GM19043 (cell line): ENCODE measurements at regions not wholly inside any gene's neighbourhood (a gene's known extent, or its start where the extent isn't known, plus 50 kb on each side); places are given as distances from the start of the nearest gene placed in this dataset.
"Not testable (repeated sequence)": the region's sequence is repeated elsewhere in the genome, so short reads cannot be mapped to it uniquely, and the experiment has no call there.

Experiments used
- ATAC-seq: cut with Tn5 transposase; IDR thresholded peaks from one replicate; pipeline ENCODE4 v1.9.1; 2021; ENCODE audit warnings: low read depth; ENCODE audit not compliant: unreplicated experiment

DNA sequence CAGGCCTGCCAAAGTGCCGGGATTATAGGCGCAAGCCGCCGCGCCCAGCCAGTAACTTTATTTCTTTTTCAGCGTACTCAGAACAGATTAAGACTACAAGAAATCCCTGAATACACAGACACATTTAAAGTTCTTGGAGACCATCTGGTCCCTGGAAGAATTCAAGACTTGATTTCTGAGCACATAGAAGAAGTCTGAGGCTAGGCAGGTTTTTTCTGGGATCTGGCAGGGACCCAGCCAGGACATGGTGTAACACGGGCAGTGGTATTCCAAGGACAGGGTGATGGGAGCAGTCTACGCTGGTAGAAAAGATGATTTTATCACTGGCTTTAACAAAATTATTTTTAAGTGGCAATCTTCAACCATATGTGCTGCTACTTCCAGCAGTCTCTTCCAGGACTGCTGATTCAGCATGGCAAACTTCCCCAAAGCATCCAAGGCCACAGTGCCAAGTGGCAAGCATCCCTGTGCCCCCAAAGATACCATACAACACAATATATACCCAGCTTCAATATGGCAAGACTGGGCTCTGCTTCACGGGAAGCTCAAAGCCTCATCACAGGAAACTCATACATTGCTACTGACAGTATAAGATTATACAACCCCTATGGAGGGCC lies 105.2 kb upstream of the OR5AK2 start:
- no peak for ATAC-seq

DNA sequence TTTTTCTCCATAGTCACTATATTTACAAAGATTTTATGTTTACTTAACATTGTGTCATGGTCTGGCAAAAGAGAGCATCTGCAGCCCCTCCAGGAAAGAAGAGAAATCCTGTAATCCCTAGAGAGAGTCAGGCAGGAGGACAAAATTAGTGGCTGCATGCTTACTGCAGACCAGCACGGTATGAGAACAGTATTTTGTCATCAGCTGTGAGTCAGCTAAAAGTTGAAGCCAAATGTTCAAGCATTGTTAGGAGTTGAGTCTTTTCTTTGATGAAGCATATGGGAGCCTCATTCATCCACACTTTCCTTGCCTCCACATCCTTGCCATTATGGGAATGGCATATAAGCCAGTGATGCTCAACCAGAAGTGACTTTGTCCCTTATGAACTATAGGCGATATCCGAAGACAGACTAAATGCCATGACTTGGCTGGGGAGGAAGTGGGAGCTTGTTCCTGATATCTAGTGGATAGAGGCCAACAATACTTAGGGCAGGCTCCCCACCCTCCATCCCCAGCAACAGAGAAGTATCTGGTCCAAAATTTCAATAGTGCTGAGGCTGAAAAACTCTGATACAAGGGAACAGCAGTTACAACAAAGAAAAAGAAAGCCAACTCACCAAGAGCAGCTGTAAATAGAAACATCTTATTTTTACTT lies 112.0 kb upstream of the OR5AK2 start:
- no peak for ATAC-seq

DNA sequence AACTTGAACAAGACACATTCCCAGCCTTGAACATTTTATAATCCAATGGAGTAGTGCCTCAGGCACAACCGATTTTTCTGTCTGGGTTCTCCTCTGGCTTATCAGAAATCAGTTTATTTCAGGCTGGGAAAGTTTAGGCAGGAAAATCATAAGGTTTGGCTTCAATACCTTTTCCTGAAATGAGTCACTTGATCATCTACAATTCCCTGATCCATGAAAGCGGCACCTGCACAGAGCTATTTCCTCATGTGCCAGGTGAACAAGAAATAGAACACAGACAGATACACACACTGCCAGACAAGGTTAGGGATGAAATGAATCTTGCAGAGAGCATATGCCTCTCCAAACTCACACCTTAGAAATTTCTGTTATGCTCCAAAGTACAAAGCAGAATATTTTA lies 106.7 kb upstream of the OR9G4 start:
- no peak for ATAC-seq

DNA sequence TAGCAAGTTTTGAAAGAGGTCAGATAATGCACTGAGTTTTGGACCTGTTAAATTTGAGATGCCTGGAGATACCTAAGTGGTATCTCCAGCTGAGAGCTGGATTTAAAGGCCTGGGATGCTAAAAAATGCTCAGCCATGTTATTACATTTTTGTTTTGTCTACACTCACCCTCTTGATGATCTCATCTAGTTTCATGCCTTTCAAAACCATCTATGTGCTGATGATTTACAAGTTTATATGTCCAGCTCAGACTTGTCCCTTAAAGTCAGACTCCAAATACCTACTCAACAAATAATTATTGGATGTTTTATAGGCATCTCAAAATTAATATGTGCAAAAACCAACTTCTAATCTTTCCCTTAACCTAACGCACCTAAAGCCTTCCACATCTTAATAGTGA lies 103.6 kb upstream of the OR9G4 start:
- ATAC-seq: no peak

DNA sequence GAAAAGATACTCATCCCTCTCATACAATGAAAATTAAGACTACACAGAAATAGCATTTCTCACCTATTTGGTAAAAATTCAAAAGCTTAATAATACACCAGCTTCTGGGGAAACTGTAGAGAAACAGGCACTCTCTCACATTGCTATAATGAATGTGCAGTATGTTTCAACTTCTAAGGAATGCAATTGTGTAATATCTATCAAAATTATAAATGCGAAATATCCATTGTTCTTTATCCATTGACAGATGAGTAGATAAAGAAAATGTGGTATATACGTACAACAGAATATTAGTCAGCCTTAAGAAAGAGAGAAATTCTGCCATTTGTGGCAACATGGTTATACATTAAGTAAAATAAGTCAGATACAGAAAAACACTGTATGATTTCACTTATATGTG lies 101.4 kb upstream of the OR9G4 start:
- no peak for ATAC-seq

DNA sequence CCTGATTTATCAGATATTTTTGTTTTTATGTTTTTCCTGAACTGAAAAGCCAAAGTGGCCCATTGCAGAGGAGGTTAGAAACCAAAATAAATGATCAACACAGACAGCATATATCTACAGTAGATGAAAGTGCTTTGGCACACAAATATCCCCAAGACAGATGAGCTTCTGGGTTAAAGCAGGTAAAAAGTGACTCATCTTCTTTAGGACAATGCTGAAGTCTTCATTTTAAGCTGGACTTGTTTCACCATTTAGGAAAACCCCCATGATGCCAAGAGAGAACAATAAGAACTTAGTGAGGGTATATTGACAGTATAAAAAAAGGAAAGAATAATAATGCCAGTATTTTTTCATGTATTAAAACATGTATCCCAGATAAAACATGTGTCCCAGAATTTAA lies 100.8 kb upstream of the OR9G4 start:
- ATAC-seq: no peak

DNA sequence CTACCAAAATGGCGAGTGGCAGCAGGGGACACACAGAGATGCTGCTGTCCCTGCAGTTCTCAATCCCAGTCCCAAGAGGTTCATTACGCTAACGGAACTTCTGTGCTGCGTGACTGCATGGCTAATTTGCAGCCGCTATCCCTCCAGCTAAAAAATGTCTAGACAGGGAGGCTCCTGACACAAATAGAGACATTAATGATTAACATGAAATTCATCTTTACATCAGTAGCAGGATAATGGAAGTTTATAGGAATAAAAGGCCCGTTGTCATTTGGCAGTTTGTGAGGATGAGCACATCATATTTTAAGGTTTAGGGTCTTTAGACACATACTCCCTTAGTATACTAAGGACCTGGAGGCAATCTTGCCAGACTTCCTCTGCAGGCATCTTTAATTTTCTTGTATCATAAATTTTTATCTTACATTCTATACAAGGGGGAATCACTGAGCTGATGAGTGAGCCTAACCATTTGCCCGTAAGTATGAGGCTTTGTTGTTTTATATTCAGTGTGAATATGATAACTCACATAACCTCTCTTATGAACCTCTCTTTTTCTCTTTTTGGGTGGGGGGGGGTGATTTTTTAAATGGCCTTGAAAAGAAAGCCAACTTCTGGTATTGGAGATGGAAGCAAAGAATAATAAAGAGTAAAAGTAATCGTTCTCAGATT lies 99.8 kb upstream of the OR9G4 start:
- ATAC-seq: no peak

DNA sequence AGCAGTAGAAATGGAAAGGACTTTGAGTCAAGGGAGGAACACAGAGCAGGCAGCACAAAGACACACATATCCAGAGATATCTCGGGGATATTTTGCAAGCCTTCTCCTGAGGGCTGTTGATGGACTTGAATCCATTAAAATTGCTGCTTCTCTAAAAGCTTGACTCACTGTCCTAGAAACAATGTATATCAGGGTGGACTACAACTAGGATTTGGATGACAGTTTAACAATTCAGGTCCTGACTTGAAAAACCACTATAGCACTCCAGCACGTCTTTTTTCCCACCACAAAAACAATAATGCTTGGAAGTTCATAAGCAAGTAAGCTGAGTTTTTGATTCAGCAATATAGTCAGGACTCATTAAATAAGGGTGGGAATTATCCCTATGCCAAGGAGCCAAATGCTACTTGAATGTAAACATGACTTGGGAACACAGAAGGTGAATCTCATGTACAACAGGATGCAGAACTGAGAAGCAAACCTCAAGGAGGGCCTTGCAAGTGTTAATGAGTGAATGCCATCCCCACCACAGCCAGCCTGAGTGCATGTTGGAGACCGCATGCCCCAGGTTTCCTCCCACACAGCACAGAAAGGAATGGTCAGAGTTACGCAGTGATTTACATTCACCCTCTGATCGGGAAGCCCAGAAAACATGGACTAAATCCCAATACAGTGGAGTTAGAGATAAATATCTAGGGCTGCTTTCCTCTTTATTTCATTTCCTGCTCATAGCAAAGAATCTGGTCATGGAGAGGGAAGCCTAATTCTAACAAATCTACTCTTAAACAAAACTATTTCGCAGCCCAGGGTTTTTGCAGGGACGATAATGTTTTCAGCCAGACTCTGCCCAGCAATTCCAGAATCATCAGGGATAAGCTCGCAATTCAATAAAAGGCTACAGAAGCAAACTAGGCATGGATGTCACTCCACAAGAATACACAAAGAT lies 98.4 kb upstream of the OR9G4 start:
- no peak for ATAC-seq

DNA sequence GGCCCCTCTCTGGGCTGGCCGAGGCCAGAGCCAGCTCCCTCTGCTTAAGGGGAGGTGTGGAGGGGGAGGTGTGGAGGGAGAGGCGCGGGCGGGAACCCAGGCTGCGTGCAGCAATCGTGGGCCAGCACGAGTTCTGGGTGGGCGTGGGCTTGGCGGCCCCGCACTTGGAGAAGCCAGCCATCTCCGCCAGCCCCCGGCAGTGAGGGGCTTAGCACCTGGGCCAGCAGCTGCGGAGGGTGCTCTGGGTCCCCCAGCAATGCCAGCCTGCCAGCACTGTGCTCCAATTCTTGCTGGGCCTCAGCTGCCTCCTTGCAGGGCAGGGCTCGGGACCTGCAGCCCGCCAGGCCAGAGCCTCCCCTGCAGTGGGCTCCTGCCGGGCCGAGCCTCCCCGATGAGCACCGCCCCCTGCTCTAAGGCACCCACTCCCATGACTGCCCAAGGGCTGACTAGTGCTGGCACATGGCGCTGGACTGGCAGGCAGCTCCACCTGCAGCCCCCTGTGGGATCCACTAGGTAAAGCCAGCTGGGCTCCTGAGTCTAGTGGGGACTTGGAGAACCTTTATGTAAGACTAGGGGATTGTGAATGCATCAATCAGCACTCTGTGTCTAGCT lies 96.7 kb upstream of the OR9G4 start:
- no peak for ATAC-seq

DNA sequence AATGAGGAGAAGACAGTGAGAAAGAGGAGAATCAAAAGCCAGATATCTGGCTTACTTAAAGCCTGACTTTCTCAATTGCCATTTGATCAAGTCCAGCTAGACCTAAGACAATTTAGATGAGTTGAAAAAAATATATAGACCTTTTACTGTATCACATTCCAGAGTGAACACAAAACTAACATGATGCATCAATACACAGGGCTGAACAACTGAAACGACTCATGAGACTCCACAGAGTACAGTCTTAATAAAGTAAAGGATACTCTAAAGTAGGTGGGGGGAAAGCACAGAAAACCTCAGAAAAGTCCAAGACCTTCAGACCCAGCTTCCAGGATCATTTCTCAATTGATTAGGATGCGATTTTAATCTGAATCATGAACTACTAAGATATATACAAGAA lies 95.3 kb upstream of the OR9G4 start:
- no peak for ATAC-seq

DNA sequence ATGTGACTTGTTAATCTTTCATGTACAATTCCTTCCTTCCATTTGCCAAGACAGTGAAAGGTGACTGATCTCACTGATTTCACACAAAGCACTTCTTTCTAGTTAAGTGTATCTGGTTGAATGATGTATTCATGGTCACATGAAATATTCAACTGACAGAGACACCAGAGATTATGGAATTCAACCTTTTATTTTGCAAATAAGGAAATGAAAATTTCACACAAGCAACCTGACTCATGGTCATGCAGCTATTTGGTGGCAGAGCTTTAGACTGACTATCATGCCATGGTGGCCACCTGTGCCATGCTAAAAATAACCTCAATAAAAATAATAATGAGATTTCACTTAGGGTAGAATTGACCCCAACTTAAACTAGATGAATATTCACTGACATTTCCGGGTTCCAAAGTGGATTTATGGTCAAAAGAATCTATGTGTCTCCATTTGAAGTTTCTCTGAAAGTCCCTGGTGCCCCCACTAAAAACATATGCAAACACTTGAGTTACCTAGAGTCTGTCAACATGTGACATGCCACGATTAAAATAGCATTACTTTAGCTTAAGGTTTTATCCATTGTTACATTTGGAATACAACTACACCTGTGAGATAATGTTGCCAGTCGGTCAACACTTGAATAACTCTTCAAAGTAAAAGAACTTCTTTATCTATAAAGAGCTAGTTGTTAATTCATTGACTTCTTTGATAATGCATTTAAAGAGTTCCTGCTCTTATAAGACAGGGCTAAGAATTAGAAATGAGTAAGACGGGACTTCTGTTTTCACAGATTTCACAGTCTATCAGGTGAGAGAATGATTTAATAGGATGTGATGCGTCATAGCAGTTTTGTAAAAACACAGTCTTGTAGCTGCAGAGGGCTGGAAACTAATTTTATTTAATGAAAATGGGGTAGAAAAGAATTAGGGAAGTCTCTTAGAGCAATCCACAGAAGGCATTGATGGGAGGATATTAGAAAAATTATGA lies 94.6 kb upstream of the OR9G4 start:
- ATAC-seq: no peak

DNA sequence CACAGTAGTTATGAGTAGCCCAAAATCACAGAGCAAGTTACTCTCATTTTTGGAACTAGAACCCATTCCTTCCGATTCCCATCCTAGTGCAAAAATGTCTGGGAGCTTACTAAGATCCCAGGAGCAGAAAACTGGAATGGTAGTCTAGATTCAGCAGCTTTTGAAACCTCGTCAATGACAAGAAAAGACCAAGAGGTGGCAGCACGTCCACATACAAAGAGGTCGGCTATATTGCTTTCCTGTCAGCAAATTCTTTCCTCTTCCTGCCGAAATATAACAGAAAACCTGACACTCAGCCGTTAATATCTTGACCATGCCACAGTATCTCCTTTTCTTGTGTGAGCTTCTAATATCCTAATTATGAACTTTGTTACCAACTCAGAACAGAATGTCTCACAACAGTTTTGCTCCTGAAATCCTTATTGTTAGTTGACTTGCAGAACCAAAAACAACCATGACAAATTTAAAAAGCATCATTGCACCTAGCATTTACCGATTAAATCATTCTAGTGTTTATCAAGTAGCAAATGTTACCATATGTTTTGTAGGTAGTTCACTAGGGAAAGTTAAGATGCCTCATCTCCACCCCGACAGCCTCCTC lies 92.8 kb upstream of the OR9G4 start:
- no peak for ATAC-seq

DNA sequence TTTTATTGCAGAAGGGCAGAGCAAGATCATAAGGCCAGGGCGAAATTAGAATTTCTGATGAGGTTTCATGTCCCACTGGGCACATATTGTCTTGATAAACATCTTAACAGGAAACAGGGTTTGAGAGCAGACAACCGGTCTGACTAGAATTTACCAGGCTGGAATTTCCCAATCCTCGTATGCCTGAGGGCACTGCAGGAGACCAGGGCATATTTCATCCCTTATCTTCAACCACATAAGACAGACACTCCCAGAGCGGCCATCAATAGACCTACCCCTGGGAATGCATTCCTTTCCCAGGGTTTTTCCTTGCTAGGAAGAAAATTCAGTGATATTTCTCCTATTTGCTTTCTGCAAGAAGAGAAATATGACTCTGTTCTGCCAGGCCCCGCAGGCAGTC lies 78.9 kb upstream of the OR9G4 start:
- not testable (repeated sequence) for ATAC-seq

DNA sequence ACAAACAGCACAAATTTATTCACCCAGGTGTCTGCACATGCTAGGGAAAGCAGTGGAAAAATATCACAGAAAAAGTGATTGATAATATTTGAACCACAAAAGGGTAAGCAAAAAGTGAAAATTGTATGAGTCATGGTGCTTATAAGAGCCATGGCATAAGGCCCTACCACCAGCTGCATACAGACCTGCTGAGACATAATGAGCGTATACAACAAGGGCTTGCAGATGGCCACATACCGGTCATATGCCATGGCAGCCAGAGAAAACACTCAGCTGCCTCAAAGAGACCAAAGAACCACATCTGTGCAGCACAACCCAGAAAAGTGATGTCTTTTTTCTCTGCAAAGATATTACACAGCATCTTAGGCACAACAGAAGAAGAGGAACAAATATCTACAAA lies 71.4 kb upstream of the OR9G4 start:
- no peak for ATAC-seq

DNA sequence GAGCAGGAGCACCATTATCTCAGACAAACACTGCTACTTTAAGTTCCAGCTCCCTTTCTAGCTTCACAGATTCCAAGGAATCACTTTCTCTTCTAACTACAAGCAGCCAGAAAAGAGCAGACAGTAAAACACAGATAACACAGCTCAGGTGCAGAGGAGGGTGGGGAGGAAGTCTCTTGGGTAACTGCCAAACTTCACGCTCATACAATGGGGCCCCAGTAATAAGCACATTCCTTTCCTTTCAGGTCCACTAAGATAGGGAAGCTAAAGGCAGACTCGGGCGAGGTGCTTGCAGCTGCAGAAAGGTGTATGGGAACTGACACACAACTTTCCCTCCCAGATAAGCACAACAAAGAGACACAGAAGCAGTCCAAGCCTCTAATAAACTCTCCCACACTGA lies 69.2 kb upstream of the OR9G4 start:
- ATAC-seq: no peak

DNA sequence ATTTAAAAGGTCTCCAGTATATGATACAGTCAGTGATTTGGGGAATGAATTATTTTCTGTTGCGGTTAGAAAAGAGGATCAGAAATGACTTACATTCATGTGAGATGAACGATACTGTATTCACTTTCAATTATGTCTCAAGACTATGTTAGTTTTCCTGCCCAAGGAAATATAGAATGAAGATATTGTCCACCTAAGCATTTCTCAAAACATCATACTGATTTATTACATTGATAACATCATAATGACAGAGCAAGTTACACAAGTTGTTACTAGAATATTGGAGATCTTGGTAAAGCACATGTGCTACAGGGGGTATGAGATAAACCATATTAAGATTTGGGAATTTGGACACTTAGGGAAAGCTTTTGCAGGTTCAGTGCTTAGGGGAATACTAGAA lies 67.8 kb upstream of the OR9G4 start:
- no peak for ATAC-seq

DNA sequence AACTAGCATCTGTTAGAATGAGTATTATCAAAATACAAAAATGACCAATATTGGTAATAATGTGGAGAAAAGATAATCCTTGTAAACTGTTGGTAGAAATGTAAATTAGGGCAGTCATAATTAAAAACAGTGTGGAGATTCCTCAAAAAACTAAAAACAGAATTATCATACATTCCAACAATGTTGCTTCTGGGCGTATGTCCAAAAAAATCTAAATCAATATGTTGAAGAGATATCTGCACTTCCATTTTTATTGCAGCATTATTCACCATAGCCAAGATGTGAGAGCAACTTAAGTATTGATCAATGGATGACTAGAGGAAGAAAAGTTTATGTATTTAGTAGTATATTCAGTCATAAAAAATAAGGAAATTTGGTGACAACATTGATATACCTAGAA lies 59.8 kb upstream of the OR9G4 start:
- no peak for ATAC-seq

DNA sequence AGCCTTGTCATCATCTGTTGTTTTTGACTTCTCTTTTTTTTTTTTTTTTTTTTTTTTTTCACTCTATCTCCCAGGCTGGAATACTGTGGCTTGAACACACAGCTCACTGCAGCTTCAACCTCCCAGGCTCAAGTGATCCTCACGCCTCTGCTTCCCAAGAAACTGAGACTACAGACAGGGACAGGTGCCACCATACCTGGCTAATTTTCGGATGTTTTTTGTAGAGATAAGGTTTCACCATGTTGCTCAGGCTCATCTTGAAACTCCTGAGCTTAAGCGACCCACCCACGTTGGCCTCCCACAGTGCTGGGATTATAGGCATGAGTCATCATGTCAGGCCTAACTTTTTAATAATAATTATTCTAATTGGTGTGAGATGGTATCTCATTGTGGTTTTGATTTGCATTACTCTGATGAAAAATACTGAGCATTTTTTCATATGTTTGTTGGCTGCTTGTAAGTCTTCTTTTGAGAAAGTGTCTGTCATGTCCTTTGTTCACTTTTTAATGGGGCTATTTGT lies 51.3 kb upstream of the OR9G4 start:
- ATAC-seq: no peak
